Ectodermal cell (in vitro differentiated cells): ENCODE measurements at regions not wholly inside any gene's neighbourhood (a gene's known extent, or its start where the extent isn't known, plus 50 kb on each side); places are given as distances from the start of the nearest gene placed in this dataset.

Source experiments
- H3K27ac ChIP-seq: 2 replicates; pipeline ENCODE4 v1.7.0; 2013; ENCODE audit warnings: mild to moderate bottlenecking, low read depth, low read length; ENCODE audit not compliant: insufficient read depth, poor library complexity, severe bottlenecking
- H3K27me3 ChIP-seq: 2 replicates; pipeline ENCODE4 v1.7.0; 2013; ENCODE audit warnings: mild to moderate bottlenecking, low read length; ENCODE audit not compliant: insufficient read depth, control insufficient read depth, poor library complexity, severe bottlenecking
- H3K36me3 ChIP-seq: one replicate; pipeline ENCODE4 v1.7.0; 2013; ENCODE audit warnings: low read length; ENCODE audit not compliant: control insufficient read depth, insufficient read depth
- H3K4me1 ChIP-seq: one replicate; pipeline ENCODE4 v1.7.0; 2013; ENCODE audit warnings: low read length; ENCODE audit not compliant: control insufficient read depth, insufficient read depth
- H3K4me3 ChIP-seq: 2 replicates; pipeline ENCODE4 v1.7.0; 2013; ENCODE audit warnings: low read depth, low read length, control low read depth; ENCODE audit not compliant: insufficient read depth
- H3K9me3 ChIP-seq: 2 replicates; pipeline ENCODE4 v1.7.0; 2013; ENCODE audit warnings: mild to moderate bottlenecking, low read length, moderate library complexity; ENCODE audit not compliant: control insufficient read depth
- WGBS, 2 experiments: methylation state at CpG; one replicate each; pipeline ENCODE4 v1.1.7; 2013; ENCODE audit warnings: missing lambda C conversion rate in 2 of 2; 5-methylcytosine and 5-hydroxymethylcytosine counted together

DNA sequence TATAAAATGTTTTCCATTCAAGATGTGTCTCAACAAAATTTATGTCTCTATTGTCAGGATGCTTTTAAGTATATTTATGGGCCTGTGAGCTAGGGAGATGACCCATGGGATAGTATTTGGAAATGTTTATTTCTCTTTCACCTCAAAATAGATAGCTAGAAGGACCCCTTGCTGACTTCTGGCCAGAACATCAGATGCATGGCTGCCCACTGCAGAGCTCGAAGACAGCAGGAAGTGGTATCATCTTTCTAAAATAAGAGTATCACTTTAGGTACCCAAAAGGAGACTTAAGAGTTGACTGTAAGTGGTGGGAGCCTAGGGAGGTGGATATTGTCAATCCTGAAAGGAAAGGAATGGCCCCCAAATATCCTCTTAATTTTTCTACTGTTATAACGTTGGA lies 264.4 kb downstream of the NEBL start:
- H3K27me3 ChIP-seq, result no peaks in the 10 kb centered on the region
- 96 to 97% methylated on average over 2 of the region's 2 CpGs for WGBS, 2 experiments
- H3K4me3 ChIP-seq, result no peak overlapping the region
- H3K4me1 ChIP-seq, result peaks cover 4% of the 10 kb centered on the region
- no peak overlapping the region for H3K27ac ChIP-seq
- no peaks in the 10 kb centered on the region for H3K9me3 ChIP-seq
- H3K36me3 ChIP-seq, result no peaks in the 10 kb centered on the region

GRCh38 chr10:20631229-20631628 lies 265.9 kb downstream of the NEBL start:
- Histone ChIP-seq H3K9me3 (no peaks in the 10 kb centered on the region), H3K4me1 (peaks cover 4% of the 10 kb centered on the region), H3K4me3 (no peak overlapping the region), H3K36me3 (no peaks in the 10 kb centered on the region), H3K27me3 (no peaks in the 10 kb centered on the region), H3K27ac (no peak overlapping the region)
- whole genome bisulfite sequencing, 2 experiments, result 95 to 100% methylated on average over 1 of the region's 1 CpG

GRCh38 chr10:20630092-20630643 lies 266.9 kb downstream of the NEBL start:
- H3K4me1 ChIP-seq, result no peaks in the 10 kb centered on the region
- no peaks in the 10 kb centered on the region for H3K36me3 ChIP-seq
- no peaks in the 10 kb centered on the region for H3K9me3 ChIP-seq
- 100% methylated on average over 1 of the region's 1 CpG for WGBS, 2 experiments
- H3K4me3 ChIP-seq, result no peak overlapping the region
- H3K27me3 ChIP-seq, result no peaks in the 10 kb centered on the region
- H3K27ac ChIP-seq, result no peak overlapping the region

GRCh38 chr10:20627946-20628507 lies 269.1 kb downstream of the NEBL start:
- Histone ChIP-seq H3K4me3 (no peak overlapping the region), H3K27ac (no peak overlapping the region), H3K27me3 (no peaks in the 10 kb centered on the region), H3K36me3 (no peaks in the 10 kb centered on the region), H3K4me1 (no peaks in the 10 kb centered on the region), H3K9me3 (no peaks in the 10 kb centered on the region)
- WGBS, 2 experiments, result 63 to 92% methylated on average over 1 to 3 of the region's 3 CpGs

DNA sequence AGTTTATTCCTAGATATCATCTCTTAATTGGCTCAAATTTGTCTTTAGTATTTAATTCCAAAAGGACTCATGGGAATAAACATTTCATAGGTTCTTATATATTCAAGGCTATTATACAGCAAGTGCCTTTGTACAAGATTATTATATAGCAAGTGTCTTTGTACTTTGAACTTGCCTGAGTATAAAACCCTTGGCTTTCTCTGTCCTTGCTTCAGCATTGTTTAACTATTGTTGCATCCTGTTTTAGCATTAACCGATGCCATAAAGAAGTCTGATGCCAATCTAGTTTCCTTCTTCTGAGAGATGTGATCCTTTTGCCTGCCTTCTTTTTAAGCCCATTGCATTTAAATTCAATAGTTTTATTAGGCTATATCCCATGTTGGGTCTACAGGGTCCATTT lies 270.0 kb downstream of the NEBL start:
- no peaks in the 10 kb centered on the region for H3K4me1 ChIP-seq
- H3K36me3 ChIP-seq, result no peaks in the 10 kb centered on the region
- H3K27me3 ChIP-seq, result no peaks in the 10 kb centered on the region
- H3K4me3 ChIP-seq, result no peak overlapping the region
- no peak overlapping the region for H3K27ac ChIP-seq
- 92 to 100% methylated on average over 1 of the region's 1 CpG for WGBS, 2 experiments
- no peaks in the 10 kb centered on the region for H3K9me3 ChIP-seq

DNA sequence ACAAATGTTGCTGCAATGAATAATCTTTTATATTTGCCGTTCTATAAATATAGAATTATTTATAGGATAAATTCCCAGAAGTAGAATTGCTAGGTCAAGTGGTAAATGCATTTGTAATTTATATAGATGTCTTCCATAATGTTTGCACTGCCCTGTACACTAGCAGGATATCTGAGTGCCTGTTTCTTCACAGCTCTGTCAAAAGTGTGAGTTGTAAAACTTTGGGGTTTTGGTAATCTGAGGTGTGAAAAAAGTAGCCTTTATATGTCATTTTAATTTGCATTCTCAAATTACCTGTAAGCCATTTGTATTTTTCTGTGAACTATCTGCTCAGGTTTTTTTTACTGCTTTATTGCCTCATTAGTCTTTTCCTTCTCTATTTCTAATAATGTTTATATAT lies 271.2 kb downstream of the NEBL start:
- no peaks in the 10 kb centered on the region for H3K9me3 ChIP-seq
- no CpG with 5 or more reads among the region's 1 CpG for WGBS, 2 experiments
- no peak overlapping the region for H3K27ac ChIP-seq
- no peaks in the 10 kb centered on the region for H3K4me1 ChIP-seq
- no peak overlapping the region for H3K4me3 ChIP-seq
- H3K36me3 ChIP-seq, result no peaks in the 10 kb centered on the region
- no peaks in the 10 kb centered on the region for H3K27me3 ChIP-seq

DNA sequence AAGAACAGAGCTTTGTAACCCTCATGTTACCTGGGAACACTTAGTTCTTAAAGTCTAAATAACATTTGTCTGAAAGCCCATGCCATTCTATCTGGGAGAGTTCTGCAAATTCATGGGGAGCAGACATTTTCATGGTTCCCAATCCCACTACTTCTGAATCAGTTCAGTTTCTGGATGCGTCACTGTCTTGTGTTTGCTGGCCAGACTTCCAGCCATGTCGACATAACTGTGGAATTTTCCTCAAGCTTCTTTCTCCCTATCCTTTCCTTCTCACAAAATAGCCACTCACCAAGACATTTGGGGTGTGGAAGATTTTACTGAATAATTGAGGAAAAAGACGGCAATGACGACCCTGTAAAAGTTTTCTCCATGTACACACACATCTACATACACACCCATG lies 272.5 kb downstream of the NEBL start:
- Histone ChIP-seq H3K4me1 (no peaks in the 10 kb centered on the region), H3K9me3 (no peaks in the 10 kb centered on the region), H3K27me3 (no peaks in the 10 kb centered on the region), H3K27ac (no peak overlapping the region), H3K36me3 (no peaks in the 10 kb centered on the region), H3K4me3 (no peak overlapping the region)
- WGBS, 2 experiments, result 87 to 95% methylated on average over 4 of the region's 4 CpGs

- no peak overlapping the region for H3K27ac ChIP-seq
- no peaks in the 10 kb centered on the region for H3K4me1 ChIP-seq
- no peaks in the 10 kb centered on the region for H3K9me3 ChIP-seq
- no peaks in the 10 kb centered on the region for H3K27me3 ChIP-seq
- no peak overlapping the region for H3K4me3 ChIP-seq
- H3K36me3 ChIP-seq, result no peaks in the 10 kb centered on the region
Measured at GRCh38 chr10:20623546-20623945, 273.6 kb downstream of the NEBL start.

- H3K4me1 ChIP-seq, result no peaks in the 10 kb centered on the region
- H3K27me3 ChIP-seq, result no peaks in the 10 kb centered on the region
- no peaks in the 10 kb centered on the region for H3K9me3 ChIP-seq
- H3K27ac ChIP-seq, result no peak overlapping the region
- H3K4me3 ChIP-seq, result no peak overlapping the region
- H3K36me3 ChIP-seq, result no peaks in the 10 kb centered on the region
- WGBS, 2 experiments, result 93 to 95% methylated on average over 6 of the region's 6 CpGs
Measured at GRCh38 chr10:20622531-20623211, 274.4 kb downstream of the NEBL start.

DNA sequence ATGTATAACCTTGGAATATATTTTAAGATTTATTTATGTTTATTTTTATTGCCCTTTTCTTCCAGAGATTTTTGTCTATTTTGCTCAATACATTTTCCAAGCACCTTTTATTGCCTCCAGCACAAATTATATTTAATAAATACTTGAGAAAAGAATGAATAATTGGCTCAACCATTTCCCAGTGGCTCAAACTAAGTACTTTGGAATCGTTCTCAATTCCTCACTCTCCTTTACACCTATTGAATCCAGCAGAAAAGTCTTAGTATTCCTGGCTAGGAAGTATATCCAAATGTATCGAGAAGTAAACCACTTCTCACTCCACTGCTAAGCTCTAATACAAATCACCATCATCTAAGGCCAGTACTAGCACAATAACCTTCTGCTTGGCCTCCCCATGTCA lies 276.1 kb downstream of the NEBL start:
- WGBS, 2 experiments, result 93 to 94% methylated on average over 2 of the region's 2 CpGs
- H3K36me3 ChIP-seq, result no peaks in the 10 kb centered on the region
- no peaks in the 10 kb centered on the region for H3K9me3 ChIP-seq
- no peak overlapping the region for H3K27ac ChIP-seq
- H3K27me3 ChIP-seq, result no peaks in the 10 kb centered on the region
- no peak overlapping the region for H3K4me3 ChIP-seq
- no peaks in the 10 kb centered on the region for H3K4me1 ChIP-seq
